ENCODE measurements at regions not wholly inside any gene's neighbourhood (a gene's known extent, or its start where the extent isn't known, plus 50 kb on each side); places are given as distances from the start of the nearest gene placed in this dataset.

DNA sequence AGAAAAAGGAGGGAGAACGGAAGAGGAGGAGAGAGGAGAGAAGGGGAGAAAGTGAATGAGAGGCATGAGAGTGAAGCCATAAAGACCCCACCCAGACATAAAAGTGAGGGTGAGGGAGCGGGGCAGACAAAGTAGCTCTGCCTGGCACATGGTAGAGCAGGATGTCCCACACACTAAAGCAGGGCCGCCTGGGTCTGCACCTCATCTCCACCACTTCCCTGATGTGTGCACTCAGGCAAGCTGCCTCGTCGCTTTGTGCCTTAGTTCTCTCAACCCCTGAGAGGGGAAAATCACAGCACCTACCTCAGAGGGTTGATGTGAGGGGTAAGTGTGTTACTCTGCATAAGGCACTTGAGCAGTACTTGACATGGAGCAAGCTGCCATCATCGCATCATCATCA, 488.1 kb downstream of the COG6 start:
- no peak for DNase-seq (ENCODE audit: low read depth in 2 of 2)

DNA sequence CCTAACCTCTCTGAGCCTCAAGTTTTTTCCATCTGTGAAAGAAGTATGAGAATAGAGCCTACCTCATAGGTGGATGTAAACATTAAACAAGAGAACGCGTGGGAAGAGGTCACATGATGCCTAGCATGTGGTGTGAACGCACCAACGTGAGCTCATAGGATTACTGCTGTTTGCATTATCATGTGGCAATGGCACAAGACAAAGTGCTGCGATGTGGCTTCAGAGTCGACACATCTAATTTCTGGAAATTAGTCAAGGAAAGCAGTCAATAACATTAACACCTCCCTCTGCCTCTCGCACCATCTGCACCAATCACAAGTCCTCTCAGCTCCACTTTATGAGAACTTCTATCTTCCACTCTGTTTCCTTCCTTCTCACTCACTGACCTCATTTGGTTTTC, 489.7 kb downstream of the COG6 start:
- DNase-seq (ENCODE audit: low read depth in 2 of 2), result no peak

GRCh38 chr13:40146063-40146462, 490.6 kb downstream of the COG6 start:
- DNase-seq (ENCODE audit: low read depth in 2 of 2), result no peak

DNA sequence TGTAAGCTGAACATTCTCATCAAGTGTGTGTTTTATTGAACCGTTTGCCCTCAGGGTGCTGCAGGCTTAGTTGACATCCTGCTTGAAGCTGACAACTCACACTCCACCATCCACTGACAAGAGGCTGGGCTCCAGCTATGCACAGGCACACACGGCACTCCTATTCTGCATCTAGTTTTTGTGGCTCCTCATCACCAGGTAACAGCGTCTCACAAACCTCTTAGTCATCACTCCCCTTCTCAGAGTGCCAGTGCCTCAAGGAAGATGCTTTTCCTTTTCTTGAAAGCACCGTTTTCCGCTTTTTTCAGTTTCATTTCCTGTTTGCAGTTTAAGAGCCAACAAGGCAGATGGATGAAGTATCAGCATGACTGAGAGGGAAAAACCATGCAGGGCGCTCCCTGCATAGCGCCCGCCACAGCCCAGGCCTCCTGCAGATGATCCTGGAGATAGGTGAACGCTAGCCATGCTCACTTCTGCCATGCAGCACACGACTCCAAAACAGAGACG, 491.2 kb downstream of the COG6 start:
- no peak for DNase-seq (ENCODE audit: low read depth in 2 of 2)

DNA sequence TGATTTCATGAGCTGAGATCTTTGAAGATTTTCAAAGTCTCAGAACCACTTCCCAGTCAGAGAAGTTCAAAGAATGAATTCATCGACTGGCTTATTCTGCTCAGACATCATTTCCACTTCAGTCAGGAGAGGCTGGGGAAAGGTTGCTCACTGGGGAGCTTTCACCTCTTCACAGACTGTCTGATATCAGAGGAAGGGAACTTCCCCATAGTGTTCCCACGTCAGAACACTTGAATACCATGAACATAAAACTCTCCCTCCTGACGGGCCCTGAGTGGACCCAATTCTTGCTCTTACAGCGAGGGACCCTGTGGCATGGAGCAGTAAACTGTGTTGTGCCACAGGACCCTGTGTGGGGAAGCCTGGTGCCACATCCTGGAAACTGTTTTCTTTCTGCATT, 492.6 kb downstream of the COG6 start:
- no peak for DNase-seq (ENCODE audit: low read depth in 2 of 2)

DNA sequence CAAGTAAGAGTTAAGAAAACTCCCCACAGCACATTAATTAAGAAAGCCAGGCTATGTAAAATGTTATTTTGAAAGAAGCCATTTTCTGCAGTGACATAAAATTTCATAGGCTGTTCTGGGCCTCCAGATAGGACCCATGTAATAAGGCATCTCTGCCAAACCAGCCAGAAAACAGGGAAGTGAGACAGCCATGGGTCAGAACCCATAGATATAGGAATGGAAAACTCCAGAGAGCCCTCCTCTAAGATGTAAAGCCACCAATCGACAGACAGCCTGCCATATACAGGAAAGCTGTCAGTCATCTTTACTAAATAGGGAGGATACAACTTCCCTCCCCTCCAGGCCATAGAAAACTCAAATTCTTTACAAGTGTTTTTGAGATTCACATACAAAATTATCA, 493.3 kb downstream of the COG6 start:
- no peak for DNase-seq (ENCODE audit: low read depth in 2 of 2)

GRCh38 chr13:40149611-40150274, 494.3 kb downstream of the COG6 start:
- no peak for DNase-seq (ENCODE audit: low read depth in 2 of 2)

- DNase-seq (ENCODE audit: low read depth in 2 of 2), result no peak
Measured at GRCh38 chr13:40151673-40152072, 496.2 kb downstream of the COG6 start.

DNA sequence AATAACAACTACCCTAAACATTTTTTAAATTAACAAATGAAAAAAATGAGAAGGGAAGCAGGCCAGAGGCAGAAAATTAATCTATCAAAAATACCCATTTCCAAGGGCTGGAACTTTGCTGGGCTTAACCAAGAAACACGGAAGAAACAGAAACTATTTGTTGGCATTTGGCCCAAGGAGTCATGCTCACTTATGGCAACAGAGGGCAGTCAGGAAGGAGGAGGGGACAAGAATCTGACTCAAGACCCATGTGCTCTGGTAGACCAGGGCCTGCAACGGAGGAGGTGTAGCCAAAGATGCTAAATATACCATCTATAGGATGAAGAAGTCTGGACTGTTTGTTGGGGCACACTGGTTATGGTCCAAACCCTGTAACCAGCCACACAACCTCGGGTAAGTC, 496.7 kb downstream of the COG6 start:
- DNase-seq (ENCODE audit: low read depth in 2 of 2), result no peak

GRCh38 chr13:40152922-40153321, 497.5 kb downstream of the COG6 start:
- no peak for DNase-seq (ENCODE audit: low read depth in 2 of 2)

GRCh38 chr13:40153516-40153915, 498.1 kb downstream of the COG6 start:
- no peak for DNase-seq (ENCODE audit: low read depth in 2 of 2)

GRCh38 chr13:40155201-40155600, 499.7 kb downstream of the COG6 start:
- no peak for DNase-seq (ENCODE audit: low read depth in 2 of 2)

DNA sequence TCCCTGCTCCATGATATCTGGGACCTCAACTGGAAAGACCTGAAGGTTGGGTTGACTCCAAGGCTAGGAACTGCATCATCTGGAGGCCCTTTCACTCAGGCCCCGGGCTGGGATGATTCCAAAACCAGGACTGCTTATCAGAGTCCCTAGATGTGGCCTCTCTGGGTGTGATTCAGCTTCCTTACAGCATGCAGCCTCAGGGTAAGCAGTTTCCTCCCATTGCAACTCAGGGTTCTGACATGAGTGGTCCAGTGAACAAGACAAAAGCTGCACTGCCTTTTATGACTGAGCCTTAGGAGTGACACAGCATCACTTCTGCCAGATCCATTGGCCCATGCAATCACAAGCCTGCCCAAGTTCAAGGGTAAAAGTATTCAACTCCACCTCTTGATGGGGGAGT, 502.8 kb downstream of the COG6 start:
- no peak for DNase-seq (ENCODE audit: low read depth in 2 of 2)

DNA sequence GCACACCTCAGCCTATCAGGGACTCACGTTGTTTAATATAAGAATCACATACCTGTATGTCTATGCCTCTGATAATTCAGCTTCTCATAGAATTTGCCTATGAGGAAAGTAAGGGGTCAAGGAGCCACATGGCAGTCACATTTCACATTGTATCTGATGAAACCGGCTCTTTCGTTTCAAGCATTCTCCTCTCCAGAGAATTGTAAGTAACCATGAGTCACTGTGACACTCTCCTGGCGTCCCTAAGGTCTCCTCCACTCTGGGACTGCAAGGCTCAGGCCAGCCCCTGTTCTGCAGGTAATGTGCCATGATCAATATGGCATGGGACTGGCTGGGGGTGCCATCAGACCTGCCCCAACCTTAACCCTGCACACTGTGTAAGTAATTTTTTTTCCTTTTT, 503.3 kb downstream of the COG6 start:
- no peak for DNase-seq (ENCODE audit: low read depth in 2 of 2)

- DNase-seq (ENCODE audit: low read depth in 2 of 2), result no peak
Measured at GRCh38 chr13:40159736-40160135, 504.3 kb downstream of the COG6 start.

DNA sequence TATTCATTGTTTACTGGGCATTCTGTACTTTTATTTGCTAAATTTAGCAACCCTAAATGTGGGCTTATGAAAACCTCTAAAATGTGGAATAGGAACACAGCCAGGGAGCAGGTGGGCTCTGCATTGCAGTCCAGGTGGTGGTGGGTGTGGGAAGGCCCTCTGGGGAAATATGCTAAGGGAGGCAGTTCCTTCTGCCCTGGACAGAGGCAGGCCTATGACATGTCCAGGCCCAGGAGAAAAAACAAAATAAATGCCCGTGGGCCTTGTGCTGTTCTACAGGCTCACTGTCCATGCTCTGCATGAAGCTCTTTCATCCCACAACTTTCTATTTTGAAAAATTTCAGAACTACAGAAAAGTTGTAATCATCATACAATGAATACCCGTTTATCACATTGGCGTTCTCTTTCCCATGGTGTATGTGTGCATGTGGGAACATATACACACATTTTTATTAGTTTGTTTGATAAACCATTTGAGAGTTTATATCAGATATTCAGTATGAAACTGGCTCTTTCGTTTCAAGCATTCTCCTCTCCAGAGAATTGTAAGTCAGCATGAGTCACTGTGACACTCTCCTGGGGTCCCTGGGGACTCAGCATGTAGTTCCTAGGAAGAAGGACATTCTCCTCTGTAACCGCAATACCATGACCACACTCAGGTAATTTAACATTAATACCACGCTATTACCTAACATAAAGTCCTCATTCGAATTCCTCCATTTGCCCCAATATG, 505.3 kb downstream of the COG6 start:
- no peak for DNase-seq (ENCODE audit: low read depth in 2 of 2)

GRCh38 chr13:40161351-40161810, 505.1 kb downstream of the FOXO1 start:
- DNase-seq (ENCODE audit: low read depth in 2 of 2), result no peak

DNA sequence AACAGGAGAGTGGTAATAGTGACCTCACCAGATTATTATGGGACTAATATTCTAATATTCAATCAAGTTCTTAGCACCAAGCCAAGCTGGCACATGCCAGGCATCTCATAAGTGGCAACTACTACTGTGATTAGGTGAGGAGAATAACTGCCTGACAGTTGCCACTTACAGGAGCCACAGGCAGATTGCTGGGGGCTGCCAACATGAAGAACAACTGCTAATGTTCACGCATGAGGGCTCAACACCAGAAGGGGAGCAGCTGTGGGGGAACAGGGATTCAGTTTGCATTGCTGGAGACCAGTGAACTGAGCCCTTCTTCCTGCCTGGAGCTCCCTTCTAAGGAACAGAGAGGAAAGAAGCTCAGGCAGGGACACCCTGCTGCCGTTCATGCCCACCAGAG, 504.5 kb downstream of the FOXO1 start:
- no peak for DNase-seq (ENCODE audit: low read depth in 2 of 2)

DNA sequence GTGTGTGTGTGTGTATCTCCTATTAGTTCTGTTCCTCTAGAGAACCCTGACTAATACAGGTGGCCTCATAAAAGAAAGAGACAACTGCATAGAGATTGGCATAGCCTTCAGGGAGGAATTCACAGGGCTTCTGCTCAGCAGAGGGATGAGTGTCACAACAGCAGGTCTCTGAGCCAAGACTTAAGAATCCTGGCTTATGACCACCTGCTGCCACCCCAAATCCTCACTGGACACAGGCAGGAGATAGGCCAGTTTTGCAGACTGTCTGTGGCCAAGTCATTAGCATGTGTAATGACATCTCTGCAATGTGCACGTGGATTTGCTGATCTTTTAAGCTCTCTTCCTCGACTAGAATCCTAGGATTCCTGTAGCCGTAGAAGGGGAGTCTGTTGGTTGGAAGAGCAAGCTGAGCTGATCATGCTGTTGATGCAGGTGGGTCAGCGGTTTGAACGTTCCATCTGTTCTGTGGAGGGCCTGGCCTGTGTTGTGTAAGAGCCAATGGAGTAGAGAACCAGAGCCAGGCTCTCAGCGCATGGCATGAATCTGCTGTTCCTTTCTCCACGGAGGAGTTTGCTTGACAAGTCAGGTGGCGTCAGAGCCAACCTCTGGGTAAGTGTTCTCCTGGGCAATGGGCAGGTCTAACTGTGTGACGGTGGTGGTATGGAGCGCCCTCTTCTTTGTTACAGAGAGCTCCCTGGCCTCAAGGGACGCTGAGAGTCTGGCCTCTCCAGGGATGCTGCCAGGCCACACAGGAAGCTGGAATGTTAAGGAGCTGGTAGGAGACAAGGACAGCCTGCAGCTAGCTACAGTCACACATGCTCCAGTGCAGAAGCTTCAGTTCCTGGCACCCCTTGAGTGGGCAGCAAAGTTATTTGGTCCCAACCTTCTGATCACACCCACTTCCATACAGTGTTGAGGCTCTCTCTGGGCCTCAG, 503.1 kb downstream of the FOXO1 start:
- DNase-seq (ENCODE audit: low read depth in 2 of 2), result no peak

DNA sequence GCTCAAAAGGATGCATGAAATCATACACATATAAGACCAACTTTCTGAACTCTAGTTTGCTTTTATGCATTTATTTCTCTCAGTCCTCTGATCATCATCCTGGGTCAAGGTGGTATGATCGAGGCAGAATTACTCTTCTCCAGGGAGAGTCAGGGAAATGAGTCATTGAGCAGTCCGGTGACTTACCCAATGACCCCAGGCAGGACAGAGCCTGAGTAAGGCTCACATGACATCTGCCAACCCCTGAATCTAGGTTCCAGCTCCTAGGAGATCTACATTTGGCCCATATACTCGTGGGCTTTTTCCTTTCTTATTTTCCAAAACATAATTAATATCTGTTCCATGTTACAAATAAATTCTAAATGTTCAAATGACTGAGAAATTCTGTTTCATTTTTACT, 502.3 kb downstream of the FOXO1 start:
- no peak for DNase-seq (ENCODE audit: low read depth in 2 of 2)

DNA sequence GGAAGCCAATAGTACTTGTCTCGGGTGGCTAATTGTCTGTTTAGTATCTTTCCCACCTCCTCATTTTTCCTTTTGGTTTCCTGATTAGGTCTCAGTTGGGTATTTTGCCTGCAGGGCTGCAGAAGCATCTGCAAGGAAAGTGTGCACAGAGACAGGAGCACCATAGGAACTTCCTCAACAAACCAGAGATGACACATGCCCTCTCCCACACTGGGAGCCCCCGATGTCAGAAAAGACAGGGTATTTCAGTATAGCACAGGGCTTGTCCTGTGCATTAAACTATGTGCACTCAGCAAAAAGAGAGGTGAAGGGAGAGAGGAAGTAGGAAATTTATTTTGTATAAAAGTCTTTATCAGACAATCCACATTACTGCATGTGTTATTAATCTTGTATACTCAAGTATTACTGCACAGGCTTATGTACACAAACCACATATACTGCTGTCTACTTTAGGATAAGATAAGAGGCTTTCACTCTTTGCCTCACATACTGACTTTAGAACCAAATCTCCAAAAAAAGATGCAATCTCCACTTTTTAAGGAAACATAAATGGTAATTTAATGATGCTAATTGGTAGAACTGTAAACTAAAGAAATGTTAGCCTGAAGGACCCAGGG, 501.0 kb downstream of the FOXO1 start:
- DNase-seq (ENCODE audit: low read depth in 2 of 2), result no peak

DNA sequence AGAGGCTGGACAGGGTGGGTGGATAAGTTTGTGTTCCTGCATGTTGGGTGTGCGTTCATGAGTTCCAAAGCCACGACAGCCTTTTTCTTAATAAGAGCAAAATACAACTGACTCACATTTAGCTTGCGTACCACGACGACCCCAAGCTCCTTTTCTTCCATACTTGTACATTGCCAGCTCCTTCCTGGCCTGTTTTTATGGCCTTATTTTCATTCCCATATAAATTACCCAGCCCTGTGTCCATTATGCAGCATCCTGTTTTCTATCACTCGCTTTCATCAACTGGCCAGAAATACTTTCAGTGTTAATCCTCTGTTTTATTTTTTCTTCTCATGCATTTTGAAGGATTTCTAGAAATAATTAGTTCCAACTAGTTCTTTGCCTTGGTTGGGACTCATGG, 499.1 kb downstream of the FOXO1 start:
- DNase-seq (ENCODE audit: low read depth in 2 of 2), result no peak

Measured in stimulated activated CD8-positive, alpha-beta memory T cell treated with anti-CD3 and anti-CD28 coated beads, Interleukin-2, amount 100 ng/mL, for 48 hours (primary cell).